GM21447 (cell line): ENCODE measurements at regions not wholly inside any gene's neighbourhood (a gene's known extent, or its start where the extent isn't known, plus 50 kb on each side); places are given as distances from the start of the nearest gene placed in this dataset.
"Not testable (repeated sequence)": the region's sequence is repeated elsewhere in the genome, so short reads cannot be mapped to it uniquely, and the experiment has no call there.

Experiments used
- ATAC-seq: cut with Tn5 transposase; IDR thresholded peaks from one replicate; pipeline ENCODE4 v1.9.1; 2021; ENCODE audit not compliant: unreplicated experiment

DNA sequence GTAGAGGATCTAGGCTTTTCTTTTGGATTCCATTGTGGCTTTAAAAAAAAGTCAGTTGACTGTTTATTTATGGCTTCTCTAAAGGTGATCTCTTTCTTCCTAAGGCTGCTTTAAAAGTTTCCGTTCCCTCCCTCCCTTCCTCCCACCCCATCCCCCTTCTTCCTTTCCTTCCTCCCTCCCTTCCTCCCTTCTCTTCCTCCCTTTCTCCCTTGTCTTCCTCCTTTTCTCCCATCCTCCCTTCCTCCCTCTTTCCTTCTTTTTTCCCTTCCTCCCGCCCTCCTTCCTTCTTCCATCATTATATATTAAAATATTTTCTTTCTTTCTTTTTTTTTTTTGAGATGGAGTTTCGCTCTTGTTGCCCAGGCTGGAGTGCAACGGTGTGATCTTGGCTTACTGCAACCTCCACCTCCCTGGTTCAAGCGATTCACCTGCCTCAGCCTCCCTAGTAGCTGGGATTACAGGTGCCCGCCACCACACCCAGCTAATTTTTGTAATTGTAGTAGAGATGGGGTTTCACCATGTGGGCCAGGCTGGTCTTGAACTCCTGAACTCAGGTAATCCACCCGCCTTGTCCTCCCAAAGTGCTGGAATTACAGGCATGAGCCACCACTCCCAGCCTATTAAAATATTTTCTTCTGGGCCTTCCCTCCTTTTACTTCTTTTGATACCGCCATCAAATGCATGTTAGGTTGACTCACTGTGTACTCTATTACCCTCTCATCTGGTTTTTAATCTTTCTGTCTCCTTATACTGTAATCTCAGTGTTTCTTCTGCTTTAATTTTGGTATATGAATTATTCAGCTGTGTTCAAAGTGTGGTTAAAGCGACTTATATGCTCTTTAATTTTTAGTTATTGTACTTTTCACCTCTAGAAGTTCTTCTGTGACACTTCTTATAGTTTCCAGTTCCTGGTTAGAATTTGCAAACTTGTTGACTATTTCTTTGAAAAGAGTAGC, 59.2 kb upstream of the ATP5PO start:
- ATAC-seq = no peak

DNA sequence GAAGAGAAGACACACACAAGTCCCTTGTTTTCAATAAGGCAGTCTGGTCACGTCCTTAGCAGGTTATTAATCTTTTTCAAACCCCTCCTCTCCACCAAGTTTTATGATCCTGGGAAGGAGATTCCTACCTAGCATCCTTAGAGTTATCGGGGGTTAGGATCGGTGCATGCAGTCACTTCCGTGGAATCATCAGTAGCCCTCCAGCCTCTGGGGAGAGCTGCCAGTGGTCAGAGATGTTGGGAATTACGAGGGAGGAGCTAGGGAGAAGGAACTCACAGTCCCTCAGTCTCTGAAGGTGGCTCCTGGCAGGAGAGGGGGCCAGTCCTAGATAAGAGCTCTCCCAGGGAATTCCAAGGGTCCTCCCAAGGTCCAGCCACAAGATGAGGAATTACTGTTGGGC, 57.7 kb upstream of the ATP5PO start:
- ATAC-seq = no peak

DNA sequence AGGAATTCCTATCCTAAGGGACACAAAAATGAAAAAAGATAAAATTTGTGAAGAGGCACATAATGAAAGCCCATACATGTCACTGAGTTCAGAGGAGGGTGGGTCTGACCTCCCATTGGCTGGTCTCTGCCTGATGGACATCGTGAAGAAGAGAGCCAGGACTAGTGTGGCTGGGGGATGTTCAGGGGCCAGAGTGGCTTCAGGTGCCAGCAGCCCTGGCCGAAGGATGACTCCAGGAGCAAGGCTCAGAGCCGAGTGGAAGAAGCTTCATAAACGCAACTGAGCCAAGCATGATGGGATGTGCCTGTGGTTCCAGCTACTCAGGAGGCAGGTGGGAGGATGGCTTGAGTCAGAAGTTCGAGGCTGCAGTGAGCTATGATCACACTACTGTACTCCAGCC, 56.9 kb upstream of the ATP5PO start:
- no peak for ATAC-seq

DNA sequence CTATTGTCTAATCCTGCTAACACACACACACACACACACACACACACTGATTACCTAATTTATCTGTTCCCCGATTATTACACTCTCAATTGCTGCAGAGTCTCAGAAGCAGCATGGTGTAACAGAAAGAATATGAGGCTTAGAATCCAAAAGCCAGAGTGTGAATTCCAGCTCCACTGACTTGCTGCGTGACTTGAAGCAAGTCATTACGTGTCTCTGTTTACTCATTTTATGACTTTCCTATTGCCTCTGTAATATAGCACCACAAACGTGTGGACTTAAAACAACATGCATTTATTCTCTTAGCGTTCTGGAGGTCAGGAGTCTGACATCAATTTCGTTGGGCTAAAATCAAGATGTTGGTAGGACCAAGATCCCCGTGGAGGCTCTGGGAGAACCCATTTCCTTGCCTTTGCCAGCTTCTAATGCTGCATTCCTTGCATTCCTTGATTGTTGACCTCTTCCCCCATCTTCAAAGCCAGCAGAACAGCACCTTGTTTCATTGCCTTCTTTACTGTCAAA, 55.9 kb upstream of the ATP5PO start:
- no peak for ATAC-seq

DNA sequence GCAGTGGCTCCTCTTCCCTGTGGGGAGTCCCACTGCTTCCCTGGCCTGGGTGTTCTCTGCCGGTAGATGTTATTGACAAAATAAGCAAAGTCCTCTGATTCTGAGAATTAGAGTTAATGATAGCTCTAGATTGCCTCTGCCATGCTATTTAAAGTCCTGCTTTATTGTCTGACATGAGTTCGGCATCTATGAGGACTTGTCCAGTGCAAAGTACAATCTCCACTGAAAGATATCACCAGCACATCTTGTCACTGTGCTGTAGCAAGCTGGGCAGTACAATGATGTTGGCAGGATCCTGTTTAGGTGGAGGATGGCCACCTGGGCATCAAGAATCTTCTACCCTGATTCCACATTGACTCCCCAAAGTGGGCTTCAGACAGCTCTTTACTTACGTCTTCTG, 54.0 kb upstream of the ATP5PO start:
- ATAC-seq = no peak

DNA sequence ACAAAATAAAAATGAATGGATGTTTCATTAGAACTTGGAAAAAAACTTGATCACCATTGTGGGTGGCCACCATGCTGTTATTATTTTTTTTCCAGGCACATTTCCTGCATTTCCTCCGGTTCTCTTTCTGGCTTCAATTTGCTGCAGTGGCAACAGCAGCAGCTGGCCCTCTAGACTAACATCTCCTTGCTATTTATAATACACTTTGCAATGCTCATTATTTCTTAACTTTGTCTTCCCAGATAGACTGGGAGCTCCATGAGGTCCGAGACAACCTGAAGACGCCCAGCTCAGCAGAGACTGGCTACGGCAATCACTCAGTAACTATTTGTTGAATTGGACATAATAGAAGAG, 53.4 kb upstream of the ATP5PO start:
- no peak for ATAC-seq

DNA sequence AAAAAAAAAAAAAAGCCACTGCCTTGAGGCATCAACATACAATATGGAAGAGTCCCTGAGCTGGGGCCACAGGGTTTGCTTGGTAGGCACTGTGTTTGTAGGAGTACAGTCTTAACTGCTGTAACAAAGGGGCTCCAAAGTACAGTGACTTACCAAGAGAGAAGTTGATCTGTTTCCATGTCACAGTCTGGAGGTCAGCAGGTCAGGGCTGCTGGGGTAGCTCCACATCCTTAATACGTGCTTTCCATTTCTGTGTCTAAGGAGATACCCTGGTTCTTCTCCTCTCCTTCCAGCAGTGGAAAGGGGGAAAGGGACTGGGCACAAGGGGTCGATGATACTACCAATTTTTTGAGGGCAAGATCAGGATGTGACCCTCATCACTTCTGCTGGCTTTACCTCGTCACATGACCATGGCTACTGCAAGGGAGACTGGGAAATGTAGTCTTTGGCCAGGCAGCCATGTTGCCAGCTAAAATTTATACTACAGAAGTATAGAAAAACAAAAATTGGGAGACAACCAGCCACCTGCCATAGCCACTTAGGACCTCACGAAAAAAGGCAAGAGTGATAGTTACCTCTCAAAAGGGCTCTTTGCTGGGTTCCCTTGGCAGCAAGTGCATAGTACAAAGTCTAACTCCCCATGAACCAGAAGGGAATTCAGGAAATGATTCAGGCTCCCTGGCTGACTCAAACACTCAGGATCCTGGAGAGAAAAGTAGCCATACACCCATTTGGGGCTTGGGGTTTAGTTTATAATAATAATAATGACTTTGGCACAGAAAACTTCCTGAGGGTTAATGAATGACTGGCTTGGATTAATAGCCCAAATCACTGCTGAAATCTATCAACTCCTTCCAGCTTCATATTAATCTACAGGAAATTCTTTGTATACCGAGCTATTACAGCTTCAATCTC, 52.7 kb upstream of the ATP5PO start:
- ATAC-seq = no peak

DNA sequence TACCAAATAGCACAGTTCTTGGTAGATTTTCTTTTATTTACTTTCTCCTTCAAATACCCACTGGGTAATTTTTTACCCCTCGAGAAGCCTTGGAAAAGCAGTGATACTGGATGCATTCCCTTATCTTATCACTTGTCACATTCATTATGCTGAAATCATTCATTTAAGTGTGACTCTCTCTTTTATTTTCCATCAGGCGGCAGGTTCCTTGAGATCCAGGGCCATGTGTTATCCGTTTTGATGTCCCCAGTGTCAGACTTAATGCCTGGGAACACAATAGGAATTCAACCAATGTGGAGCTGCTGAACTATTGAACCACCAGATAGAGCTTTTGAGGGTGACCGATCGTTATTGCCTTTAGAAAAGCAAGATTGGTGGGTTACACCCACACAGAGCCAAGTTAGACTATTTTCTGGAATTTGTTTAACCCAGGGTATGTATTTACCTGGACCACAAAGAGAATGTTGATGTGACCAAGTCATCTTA, 51.5 kb upstream of the ATP5PO start:
- ATAC-seq = no peak

DNA sequence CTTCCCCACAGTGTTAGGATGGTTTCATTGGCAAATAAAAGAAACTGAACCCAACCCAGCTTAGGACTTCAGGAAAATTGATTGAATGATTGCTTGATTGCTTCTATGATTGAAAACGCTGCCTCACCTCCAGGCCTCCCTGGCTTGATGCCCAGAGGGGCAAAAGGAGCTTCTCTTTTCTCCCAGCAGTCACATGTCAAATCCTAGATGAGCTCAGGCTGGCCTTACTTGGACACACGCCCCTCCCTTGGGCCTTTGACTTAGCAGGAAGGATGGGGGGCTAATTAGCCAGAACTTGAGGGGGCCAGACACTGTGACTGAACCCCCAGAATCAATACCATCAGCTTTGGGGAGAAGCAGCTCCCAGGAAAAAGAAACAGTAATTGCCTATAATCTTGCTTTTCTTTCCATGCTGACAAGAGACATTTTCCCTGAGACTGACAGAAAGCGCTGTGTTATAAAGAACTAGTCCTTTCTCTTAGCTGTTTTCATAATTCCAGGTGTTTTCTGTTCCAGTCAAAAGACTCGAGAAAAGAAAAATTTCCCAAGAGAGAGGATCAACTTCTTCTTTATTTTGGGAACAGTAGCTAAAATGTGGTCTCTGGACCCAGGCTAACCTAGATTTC, 50.8 kb upstream of the ATP5PO start:
- no peak for ATAC-seq

DNA sequence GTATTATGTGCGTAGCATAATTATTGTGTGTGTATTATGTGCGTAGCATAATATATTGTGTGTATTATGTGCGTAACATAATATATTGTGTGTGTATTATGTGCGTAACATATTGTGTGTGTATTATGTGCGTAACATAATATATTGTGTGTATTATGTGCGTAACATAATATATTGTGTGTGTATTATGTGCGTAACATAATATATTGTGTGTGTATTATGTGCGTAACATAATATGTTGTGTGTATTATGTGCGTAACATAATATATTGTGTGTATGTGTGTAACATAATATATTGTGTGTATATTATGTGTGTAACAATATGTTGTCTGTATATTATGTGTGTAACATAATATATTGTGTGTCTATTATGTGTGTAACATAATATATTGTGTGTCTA, 50.1 kb upstream of the ATP5PO start:
- not testable (repeated sequence) for ATAC-seq
